ENCODE measurements at regions not wholly inside any gene's neighbourhood (a gene's known extent, or its start where the extent isn't known, plus 50 kb on each side); places are given as distances from the start of the nearest gene placed in this dataset.

- TF ChIP-seq, protein P1, sequence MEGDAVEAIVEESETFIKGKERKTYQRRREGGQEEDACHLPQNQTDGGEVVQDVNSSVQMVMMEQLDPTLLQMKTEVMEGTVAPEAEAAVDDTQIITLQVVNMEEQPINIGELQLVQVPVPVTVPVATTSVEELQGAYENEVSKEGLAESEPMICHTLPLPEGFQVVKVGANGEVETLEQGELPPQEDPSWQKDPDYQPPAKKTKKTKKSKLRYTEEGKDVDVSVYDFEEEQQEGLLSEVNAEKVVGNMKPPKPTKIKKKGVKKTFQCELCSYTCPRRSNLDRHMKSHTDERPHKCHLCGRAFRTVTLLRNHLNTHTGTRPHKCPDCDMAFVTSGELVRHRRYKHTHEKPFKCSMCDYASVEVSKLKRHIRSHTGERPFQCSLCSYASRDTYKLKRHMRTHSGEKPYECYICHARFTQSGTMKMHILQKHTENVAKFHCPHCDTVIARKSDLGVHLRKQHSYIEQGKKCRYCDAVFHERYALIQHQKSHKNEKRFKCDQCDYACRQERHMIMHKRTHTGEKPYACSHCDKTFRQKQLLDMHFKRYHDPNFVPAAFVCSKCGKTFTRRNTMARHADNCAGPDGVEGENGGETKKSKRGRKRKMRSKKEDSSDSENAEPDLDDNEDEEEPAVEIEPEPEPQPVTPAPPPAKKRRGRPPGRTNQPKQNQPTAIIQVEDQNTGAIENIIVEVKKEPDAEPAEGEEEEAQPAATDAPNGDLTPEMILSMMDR (IDR thresholded peaks at IDR 0.05; ENCODE audit: insufficient read depth, low read length, poor library complexity, severe bottlenecking) = no peak
- TF ChIP-seq EZH2phosphoT487 (conservative IDR thresholded peaks at IDR 0.05; ENCODE audit: low read length) = no peak
Observed at GRCh38 chr16:7763111-7763510, 430.5 kb downstream of the RBFOX1 start.
